GM21723 (cell line): ENCODE measurements at regions not wholly inside any gene's neighbourhood (a gene's known extent, or its start where the extent isn't known, plus 50 kb on each side); places are given as distances from the start of the nearest gene placed in this dataset.
"Not testable (repeated sequence)": the region's sequence is repeated elsewhere in the genome, so short reads cannot be mapped to it uniquely, and the experiment has no call there.

Experiments
- ATAC-seq: cut with Tn5 transposase; IDR thresholded peaks from one replicate; pipeline ENCODE4 v1.9.1; 2021; ENCODE audit warnings: mild to moderate bottlenecking, moderate library complexity; ENCODE audit not compliant: unreplicated experiment

DNA sequence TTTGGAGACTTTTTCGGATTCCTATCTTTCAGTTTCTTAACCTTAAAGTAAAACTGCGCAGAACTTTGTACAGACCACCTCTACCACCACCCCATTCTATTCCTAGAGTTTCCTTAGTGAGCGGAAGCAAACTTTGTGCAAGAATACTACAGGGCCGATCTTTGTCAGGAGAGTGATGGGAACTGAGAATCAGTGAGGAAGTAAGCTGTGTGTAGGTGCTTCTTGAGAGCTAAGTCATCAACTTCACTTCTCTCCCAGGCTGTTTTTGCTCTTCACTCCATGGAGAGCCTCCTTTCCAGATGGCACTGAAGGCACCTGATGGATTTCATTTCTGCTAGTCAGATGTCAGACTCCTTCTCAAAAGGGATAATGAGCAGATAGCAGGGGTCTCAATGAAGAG lies 127.3 kb downstream of the SPATA31D1 start:
- ATAC-seq = no peak

DNA sequence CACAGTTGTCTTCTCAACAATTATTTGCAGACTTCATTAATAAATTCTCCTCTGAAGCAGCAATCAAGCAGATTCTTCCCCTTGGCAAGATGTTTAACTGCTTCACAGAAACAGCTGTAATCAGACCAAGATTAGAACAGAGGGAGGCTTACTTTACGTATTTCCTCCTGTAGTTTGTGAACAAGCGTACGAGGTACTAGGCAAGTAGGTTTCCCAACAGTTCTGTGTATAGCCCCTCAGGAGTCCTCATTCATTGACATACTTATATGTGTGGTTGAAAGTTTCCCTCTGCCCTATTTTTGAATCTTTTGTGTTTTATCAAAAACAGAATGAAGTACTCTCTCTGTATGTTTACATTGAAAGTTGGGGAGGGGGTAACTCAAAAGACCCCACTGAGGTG lies 128.0 kb downstream of the SPATA31D1 start:
- ATAC-seq = no peak

DNA sequence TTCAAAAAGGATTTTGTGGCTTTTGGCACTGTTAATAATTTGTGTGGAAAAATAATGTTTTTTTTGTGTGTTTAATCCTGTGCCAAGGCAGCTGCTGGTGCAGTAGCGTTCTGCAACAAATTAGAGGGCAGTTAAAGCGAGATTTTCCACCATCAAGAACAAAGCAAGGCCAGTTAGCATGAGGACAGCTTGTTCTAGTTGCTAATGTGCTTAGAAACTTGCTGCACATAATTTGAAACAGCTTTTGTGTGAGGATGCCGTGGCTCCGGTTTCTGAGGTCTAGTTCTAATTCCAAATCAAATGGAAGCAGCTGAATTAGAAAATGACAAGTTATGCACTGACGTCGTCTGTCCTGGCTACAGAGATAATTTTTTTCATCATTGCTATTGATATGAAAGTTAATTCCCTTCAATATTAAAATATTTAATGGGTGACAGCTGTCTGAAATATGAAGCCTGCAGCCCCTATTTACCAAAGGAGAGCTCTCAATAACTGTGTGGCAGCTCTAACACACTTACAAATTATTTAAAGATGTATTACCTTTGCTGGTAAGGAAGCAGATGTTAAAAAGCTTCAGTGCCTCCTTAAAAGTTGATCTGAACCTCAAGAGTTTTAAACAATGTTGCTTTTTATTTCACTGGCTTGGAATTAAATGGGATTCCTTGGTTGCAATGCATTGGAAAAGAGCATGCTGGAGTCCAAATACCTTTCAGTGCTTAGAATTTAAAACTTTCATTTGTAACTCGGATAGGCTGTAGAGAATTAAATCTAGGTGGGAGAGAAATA lies 128.6 kb downstream of the SPATA31D1 start:
- ATAC-seq = no peak

DNA sequence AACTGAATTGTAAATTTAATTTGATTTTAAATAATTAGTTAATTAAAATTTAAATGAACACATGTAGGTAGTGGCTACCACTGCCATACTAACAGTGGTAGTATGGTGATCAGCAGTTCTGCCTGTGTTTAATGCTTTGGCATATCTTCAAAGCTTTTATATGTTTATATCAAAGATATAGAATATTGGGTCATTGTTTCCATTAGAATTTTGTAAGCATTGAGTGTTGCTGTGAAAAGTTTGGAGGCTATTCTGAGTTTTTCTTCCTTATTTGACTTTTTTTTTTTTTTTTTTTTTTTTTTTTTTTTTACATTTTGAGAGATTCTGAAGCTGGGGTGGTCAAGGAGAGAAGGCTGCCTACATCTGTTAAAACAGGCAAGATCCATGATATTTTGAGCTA lies 134.2 kb downstream of the SPATA31D1 start:
- no peak for ATAC-seq

DNA sequence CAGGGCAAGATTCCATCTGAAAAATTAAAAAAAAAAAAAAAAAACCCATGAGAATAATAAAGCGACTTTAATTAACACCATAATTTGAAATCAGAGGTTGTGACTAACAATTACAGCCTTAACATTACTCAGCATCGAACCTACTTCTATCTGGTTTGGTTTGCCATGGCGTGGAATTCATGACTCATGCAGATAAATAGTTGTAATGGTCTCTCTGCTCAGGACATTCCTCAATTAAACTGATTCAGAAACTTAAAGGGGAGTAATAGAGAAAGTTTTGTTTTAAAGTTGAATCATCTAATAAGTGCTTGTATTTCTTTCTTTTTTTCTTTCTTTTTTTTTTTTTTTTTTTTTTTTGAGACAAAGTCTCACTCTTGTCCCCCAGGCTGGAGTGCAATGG lies 135.5 kb downstream of the SPATA31D1 start:
- no peak for ATAC-seq

DNA sequence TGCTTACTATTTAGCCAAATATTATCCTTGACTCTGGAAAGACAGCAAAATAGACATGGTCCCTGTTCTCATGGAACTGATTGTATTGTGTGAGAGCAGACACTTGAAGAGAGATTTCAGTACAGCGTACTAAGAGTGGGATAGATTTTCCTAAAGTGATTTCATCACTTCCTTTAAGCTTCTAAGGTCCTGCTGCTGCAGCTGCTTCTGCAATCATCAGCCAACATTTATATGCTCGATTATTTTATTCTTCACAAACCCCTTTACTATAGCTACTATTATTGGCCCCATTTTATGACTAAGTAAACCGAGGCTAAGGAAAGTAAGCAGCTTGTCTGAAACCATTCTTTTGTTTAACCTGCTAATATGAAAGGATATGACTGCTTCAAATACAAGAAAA lies 137.7 kb downstream of the SPATA31D1 start:
- no peak for ATAC-seq

DNA sequence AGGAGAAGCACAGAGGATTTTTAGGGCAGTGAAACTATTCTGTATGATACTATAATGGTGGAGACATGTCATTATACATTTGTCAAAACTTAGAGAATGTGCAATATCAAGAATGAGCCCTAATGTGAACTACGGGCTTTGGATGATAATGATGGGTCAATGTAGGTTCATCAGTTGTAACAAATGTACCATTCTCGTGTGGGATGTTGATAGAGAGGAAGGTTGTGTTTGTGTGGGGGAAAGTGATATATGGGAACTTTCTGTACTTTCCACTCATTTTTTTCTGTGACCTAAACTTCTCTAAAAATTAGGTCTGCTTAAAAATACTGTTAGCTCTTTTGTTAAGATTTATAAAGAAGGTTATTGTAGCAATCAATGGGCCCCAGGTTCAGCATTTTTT lies 138.9 kb downstream of the SPATA31D1 start:
- ATAC-seq = no peak

DNA sequence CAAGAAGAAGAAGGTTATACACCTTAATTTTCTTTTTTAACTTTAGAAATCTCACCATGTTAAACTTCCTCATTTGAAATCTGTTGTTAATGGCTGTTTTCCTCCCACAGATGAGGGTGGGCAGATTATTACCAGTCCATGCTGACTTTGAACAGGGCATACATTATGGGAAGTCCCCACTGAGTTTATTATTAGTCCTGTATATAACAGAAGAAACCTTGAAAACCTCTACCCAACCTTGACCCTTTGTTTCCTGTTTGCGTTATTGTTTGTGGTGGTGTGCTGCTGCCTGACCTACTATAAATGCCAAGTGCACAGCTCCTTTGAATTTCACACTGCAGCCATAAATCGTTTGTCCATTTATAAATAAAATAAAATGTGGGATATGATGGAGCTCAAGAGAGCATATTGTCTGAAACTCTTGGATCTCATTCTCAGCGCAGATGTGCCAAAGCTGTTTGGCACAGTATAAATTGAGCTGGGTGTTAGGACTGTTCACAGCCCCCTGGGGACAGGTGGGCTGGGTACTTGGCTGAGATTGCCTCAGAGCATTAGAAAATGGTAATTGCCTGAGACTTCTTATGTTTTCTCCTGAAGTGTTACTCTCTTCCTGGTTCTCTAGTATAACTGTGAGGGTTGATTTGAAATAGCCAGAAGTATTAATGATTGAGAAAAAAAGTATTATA lies 139.6 kb downstream of the SPATA31D1 start:
- peak; percentile 87 for ATAC-seq

DNA sequence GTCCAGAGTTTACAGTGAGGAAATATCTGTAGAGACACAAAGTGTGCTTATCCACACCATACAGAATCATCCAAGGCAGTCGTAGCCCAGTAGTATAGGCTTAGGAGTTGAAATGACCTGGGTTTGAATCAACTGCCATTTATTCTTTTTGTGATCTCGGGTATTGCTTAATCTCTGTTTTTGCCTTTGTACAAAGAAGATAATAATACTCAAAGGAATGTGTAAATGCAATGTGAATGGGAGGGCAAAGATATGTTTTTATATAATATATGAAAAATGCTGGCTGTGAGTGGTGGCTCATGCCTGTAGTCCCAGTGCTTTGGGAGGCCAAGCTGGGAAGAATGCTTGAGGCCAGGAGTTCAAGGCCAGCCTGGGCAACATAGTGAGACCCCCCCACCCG lies 141.1 kb downstream of the SPATA31D1 start:
- no peak for ATAC-seq

DNA sequence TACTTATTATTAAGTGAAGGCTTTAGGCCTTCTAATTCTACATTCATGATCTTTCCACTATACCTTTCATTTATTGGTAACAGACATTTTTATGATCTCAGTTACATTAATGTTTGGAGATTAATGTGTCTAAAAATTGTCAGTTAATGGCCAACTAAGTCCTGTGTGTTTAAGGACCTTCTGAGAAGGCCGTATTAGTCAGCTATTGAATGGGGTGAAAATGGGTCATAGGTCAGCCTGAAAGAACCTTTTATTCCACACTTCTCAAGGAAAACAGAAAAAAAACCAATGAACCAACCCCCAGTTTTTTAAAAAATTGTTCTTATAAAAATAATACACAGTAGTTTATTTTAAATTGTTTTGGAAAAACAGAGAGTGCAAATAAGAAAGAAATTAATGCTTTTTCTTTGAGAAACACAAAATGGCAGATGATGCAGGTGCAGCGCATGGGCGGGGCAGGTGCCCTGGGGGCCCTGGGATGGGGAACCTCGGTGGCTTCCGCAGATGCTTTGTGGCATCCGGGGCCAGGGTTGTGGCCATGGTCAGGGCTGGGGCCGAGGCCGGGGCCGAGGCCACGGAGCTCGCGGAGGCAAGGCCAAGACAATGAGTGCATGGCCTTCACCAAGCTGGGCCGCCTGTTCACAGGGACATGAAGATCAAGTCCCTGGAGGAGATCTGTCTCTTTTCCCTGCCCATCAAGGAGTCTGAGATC lies 141.9 kb downstream of the SPATA31D1 start:
- no peak for ATAC-seq

DNA sequence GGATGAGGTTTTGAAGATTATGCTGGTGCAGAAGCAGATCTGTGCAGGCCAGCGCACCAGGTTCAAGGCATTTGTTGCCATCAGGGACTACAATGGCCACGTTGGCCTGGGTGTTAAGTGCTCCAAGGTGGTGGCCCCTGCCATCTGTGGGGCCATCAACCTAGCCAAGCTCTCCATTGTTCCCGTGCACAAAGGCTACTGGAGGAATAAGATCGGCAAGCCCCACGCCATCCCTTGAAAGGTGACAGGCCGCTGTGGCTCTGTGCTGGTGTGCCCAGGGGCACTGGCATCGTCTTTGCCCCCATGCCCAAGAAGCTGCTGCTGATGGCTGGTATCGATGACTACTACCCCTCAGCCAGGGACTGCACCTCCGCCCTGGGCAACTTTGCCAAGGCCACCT lies 142.5 kb downstream of the SPATA31D1 start:
- no peak for ATAC-seq

DNA sequence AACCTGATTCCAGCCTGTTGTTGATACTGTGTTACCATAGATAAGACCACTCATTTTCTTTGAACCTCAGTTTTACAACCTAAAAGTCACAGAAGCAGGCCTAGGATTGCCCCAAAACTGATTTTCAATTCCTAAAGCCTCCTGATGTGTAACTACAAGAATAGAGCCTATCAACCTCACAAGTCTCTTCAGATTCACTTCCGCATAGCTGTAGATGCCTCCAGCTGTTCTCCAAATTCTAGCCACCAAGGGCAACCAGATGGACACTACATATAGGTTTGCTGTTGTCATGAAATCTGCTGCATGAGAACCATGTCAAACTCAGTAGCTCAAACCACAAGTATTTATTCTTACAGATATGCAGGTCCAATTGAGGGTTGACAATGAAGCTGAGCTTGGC lies 143.5 kb downstream of the SPATA31D1 start:
- ATAC-seq = no peak

DNA sequence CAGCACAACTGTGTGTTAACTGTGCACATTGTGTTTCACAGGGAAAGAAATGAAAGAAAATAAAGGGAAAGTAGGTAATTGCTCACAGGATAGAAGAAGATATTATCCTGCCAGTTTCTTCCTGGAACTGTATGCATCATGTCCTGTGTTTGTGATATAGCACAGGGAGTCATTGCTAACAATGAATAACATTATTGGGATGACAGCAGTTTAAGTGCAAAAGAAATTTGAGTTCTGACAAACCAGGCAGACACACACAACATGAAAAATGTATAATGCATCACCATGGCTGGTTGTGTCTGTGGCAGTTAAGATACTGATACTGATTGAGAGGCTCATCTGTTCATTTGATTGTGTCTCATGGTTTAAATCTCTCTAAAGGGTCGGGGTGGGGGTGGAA lies 145.4 kb downstream of the SPATA31D1 start:
- no peak for ATAC-seq

DNA sequence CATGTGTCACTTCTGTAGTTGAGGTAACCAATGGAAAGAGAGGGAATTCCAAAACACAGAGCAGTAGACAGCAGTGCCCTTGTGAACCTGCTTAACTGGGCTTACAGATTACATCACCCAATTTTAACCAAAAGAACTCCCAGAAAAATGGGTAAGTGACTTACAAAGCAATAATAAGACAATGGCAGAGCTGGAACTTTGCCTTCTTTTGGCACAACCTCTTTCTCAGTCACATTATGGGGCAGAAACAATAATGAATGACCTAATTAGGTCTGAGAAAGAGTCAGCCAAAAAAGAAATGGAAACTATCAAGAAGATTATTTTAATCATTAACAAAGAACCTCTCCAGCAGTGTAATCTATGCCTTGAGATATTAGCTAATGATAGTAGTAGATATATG lies 146.5 kb downstream of the SPATA31D1 start:
- no peak for ATAC-seq

DNA sequence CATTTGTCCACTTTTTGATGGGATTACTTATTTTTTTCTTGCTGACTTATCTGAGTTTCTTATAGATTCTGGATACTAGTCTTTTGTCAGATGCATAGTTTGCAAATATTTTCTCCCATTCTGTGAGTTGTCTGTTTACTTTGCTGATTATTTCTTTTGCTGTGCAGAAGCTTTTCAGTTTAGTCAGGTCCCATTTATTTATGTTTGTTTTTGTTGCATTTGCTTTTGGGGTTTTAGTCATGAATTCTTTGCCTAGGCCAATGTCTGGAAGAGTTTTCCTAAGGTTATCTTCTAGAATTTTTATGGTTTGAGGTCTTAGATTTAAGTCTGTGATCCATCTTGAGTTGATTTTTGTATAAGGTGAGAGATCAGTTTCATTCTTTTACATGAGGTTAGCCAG lies 149.5 kb downstream of the SPATA31D1 start:
- not testable (repeated sequence) for ATAC-seq

DNA sequence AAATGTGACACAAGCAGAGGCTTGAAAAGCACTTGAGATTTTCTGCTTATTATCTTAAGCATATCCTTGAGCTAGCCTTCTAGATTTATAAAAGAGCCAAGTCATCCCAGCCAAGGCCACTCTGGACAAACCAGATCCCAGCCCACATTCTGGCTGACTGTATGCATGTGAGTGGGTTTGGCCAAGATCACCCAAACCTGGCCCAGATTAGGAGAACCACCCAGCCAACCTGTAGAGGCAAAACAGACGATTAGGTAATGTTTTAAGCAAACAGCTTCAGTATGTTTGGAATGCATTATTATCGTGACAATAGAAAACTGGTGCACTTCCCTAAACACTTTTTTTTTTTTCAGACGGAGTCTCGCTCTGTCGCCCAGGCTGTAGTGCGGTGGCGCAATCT lies 151.9 kb downstream of the SPATA31D1 start:
- no peak for ATAC-seq

DNA sequence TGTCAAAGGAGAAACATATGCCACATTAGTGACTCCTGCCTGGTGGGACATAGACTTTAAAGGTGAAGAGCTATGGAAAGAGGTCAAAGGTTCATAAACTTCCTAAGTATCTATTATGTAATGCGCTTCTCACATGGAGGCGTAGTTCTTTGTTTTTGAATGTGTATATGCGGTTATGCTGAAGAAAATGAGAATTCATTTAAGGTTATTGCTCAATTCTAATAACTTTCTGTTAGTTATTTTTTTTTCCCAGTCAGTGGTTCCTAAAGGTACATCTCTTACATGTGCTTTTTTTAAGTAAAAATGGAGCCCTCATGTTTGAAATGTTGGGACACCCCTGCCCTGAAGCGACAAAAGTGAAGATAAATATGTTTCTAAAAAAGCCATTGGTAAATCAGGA lies 156.2 kb downstream of the SPATA31D1 start:
- no peak for ATAC-seq

DNA sequence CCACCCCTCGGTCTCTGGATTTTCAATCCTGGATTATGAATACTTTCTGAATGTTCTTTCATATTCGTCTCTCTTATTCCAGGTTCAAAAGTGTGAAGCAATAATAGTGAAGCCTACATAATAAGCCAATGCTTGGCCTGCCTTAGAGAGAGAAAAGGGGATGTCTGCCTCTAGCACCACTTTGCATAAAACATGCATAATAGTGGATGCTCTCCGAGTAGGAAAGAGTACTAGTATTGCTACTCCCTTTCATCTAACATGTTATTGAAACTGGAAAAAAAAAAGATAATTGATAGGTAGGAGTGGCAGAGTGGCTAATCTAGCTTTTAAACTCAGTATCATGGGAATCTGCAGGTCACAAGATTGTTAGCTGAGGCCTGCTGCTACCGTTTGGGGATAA lies 158.1 kb downstream of the SPATA31D1 start:
- no peak for ATAC-seq

DNA sequence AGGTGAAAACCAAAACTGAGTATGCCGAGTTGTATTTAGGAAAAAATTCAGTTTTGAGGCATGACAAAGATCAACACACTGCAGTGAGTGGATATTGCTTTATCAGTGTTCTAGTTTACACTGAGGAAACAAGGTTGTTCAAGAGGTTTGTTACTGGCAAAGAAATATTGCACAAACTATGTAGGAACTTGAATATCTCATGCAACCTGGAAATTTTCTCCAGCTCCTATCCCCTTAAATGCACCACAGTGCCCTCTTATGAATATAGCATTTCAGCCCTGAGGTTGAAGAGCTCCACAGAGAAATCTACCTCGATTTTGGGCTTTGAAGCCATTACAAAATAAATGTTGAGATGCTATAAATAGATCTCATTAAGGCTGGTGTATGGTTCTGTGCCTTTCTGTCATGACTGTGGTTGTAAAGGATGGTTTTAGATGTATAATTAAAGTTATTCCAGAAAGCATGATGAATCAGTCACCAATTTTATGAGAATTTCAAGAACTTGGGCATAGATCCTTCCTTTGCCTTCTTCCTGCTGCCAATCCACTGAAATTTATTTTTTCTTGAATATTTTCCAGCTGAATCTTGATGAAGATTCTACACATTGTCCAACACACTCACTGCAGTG lies 159.3 kb downstream of the SPATA31D1 start:
- ATAC-seq = no peak

DNA sequence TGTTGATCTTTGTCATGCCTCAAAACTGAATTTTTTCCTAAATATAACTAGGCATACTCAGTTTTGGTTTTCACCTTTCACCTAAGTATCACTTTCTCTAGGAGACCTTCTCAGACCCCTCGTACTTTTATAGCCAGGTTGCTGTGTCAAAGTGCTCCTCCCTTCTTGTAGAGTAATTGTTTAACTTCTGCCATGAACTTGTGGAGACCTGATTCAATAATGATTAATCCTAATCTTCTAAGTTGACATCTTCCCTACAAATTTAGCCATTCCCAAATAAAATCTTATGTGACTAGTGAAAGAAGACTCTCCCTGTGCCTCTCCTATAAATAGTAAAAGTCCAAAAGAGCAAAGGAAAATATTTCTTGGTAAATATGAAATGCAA lies 159.8 kb downstream of the SPATA31D1 start:
- ATAC-seq = no peak

DNA sequence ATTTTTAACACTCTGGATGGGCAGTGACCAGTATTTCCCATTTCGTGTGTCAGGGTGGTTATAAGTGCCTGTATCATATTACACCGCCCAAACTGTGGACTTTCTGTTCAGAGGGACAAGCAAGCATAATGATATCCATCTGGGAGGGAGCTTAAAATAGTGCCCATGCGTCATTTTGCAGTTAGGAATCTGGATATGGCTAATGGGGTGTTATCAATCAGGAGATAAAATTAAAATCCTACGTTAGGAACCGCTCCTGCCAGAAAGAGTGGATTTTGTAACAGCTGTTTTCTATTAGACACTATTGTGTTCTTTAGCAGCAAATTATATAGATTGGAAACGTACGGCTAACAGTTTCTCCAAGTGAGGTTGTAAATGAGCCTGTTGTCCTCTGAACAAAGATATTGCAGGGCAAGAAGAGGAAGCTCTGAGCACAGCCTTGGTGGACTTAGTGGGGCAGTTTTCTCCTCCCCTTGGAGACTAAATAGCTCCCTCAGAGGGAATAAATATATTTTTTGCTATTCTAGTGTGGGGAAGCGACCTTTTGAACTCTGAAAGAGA lies 160.4 kb downstream of the SPATA31D1 start:
- ATAC-seq = no peak
